NCI-H2107 treated with DMSO at 0.1 percent for 48 hours (cell line): ENCODE measurements at regions not wholly inside any gene's neighbourhood (a gene's known extent, or its start where the extent isn't known, plus 50 kb on each side); places are given as distances from the start of the nearest gene placed in this dataset.
"Not testable (repeated sequence)": the region's sequence is repeated elsewhere in the genome, so short reads cannot be mapped to it uniquely, and the experiment has no call there.

Experiments used
- DNase-seq: peaks from one replicate; lab custom pipeline; 2025; ENCODE audit not compliant: unreplicated experiment; lab: John Stamatoyannopoulos, UW

- DNase-seq, result no peak
Observed at GRCh38 chr14:22492622-22493542, 96.1 kb downstream of the DAD1 start.

- DNase-seq, result no peak
Observed at GRCh38 chr14:22491683-22492621, 97.1 kb downstream of the DAD1 start.

GRCh38 chr14:22491053-22491452, 98.0 kb downstream of the DAD1 start:
- DNase-seq, result not testable (repeated sequence)

DNA sequence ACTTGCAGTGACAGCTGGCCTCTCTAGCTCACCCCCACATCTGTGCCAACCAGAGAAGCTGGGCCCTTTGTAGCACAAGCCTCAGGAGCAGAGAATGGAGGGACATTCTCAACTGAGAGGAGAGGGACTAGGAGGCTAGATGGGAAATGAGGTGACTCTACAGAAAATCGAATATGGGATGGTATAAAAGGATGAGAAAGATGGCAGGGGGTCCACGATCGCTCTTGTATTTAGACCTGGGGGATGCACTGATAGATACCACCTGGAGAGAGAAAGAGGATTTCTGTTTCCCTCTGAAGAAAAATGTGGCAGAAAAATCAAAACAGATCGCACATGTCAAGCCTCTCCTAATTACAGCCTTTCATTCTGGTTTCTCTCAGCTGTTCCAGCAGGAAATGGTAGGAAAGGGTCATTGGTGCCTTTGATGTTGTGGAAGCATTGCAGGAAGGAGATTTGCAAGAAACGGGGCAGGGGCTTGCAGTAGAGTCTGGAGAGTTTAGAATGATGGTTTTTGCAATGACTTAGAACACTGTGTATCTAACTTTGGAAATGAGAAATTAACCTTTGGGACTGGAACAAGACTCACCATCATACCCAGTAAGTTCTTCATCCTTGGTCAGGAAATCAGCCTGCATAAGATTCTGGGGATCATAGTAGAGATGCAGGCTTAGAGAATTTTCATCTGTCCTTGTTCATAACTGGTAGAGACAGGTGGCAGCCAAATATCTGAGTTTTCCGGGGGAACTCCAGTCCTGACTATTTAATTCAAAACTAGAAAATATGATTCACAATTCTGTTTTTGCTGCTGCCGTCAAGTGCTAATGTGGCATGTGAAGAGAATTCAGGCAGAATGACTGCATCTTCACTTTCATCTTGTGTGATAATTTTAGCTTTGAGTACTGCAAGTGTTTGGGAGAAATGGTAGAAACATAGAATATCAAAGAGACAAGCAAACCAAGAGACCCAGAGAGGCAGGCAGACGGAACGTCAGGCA, 98.8 kb downstream of the DAD1 start:
- DNase-seq, result no peak

GRCh38 chr14:22489244-22489545, 99.8 kb downstream of the DAD1 start:
- no peak for DNase-seq

- no peak for DNase-seq
Observed at GRCh38 chr14:22488522-22489243, 100.3 kb downstream of the DAD1 start.

DNA sequence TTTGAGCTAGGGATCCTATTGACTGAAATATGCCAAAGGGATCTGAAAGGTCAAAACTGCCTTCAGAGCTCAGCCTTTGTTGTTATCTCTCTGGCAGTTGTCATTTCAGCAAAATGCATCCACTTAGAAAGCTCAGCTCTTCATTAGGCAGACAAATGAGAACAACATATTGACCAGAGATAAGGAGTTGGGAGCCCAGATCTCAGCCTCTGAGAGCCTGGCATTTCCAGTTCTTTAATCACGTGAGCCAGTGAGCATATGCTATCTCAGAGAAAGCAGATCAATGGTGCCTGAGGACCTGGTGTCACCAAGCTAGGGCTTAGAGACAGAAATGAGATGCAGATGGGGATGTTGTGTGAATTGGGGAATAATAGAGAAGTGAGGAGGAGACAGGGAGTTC, 101.1 kb downstream of the DAD1 start:
- DNase-seq, result no peak

DNA sequence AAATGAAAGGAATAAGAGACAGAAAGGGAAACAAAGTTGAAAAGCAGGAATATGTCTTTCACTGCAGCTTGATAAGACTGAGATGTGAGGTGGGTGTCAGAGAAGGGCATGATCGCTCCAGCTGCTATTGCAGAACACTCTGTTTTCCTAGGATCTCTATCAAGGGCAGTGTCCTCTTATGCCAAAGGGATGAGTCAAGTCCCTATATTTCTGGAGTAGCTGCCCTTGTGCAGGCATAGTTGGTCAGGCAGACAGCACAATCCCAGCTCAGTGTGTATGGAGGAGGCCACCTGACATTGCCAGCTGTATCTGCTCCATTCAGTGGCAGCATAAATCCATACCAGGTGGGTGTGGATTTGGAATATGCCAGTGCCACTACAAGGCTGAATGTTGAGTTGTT, 101.6 kb downstream of the DAD1 start:
- no peak for DNase-seq

- DNase-seq, result no peak
Observed at GRCh38 chr14:22486675-22487074, 102.3 kb downstream of the DAD1 start.

DNA sequence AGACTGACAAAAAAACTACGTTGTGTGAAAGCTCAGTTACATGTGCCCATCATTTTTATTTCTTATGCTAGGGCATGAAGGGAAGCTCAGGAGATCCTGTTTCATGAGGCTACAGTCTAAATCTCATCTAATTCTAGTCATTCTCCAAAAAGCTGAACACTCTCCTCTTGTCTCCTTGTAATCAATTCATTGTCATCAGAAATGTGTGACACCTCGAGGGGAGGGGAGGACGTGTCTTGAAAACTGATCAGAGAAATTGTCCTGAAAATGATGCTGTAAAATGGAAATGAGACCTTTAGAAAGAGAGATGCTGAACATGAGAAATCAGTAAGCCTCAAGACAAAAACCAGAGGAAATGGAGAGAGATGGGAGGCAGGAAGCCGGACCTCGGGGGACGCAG, 103.4 kb downstream of the DAD1 start:
- no peak for DNase-seq

DNA sequence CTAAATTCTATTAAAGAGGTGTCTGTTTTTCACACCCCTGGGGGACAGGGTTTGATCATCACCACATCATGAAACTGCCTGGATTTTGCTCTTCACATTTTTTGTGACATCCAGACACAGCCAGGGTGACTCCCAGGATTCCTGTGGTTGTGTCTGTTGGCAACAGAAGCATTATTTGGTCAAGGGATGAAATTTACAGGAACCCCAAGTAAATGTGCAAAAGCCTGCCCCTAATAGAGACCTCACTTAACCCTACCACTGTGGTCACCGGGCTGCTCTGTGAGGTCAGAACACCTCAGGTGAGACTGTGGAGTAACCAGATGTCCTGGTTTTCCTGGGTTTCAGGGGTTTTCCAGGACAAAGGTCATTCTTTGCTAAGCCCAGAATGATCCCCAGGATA, 103.8 kb downstream of the DAD1 start:
- no peak for DNase-seq

GRCh38 chr14:22484632-22485031, 104.4 kb downstream of the DAD1 start:
- no peak for DNase-seq

- DNase-seq, result no peak
Observed at GRCh38 chr14:22483863-22484593, 105.0 kb downstream of the DAD1 start.

DNA sequence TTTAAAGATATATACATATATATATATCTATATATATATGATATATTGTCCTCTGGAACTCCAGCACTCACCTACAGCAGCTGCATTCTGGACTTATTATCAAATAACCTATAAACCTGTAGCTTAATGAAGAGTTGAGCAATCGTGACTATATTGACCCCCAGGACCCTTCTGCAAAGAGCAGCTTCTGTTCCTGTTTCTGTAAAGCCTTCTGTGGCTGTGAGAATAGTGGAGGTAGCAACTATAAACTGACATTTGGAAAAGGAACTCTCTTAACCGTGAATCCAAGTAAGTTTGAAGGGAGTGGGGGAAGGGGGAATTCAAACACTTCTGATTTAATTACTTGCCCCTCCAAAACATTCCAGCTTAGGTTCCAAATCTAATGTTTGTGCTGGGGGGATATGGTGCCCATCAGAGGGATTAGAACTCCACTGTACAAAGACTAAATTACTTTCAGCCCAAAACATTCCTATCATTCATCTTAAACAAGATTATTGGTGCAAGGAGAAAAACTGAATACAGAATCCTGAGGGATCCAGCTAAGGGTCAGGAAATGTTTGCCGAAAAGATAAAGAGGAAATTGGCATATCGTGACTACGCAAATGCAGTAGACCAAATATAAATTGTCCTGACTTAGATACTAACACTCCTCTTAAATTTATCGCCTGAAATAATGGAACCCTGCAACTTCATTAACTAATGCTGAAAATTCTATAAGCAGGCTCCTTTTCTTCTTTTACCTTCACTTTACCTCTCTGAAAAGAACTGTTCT, 106.1 kb downstream of the DAD1 start:
- DNase-seq, result no peak

DNA sequence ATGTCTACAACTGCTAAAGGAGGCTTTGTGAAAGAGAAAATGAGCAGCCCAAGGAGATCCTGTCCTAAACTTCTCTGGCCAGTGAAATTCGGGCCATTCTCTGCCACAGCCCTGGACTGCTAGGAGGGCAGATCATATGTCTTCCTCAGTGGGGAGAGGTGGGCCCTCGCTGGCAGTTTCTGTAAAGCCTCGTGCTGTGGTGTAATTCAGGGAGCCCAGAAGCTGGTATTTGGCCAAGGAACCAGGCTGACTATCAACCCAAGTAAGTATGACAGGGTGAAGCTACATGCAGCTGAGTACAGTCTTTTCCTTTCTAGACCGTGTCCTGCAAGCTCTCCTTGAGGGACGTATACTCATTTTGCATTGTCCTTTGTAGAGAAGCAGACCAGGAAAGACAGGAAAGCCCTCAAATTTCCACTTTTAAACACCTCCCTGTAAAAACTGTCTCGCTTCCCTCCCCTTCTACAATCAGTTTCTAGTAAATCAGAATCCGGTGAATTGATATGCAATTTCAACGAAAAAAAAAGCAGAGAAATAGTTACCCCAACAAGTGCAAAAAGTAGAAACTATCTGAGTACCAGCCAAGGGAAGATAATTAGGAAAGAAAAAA, 106.8 kb downstream of the DAD1 start:
- no peak for DNase-seq

DNA sequence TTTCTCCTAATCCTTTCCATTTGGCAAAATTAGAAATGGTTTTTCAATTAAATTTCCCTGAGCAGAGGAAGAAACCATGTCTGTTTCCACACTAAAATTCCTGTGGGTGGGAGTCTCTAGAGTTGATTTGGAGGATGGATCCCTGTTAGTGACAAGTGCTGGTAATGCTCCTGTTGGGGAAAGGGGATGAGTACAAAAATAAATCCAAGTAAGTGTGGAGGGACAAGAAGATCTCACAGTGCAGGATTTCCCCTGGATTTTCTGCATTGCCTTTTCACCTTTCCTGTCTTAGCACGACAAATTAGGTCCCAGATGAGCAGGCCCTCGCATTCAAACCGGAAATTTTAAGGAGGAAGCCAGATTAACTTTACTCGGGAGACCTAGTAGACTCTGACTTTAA, 107.5 kb downstream of the DAD1 start:
- DNase-seq, result no peak

- no peak for DNase-seq
Observed at GRCh38 chr14:22479776-22480464, 109.1 kb downstream of the DAD1 start.

GRCh38 chr14:22479132-22479531, 109.9 kb downstream of the DAD1 start:
- DNase-seq, result no peak
